Body of pancreas (tissue), 4 donors: ENCODE measurements at regions not wholly inside any gene's neighbourhood (a gene's known extent, or its start where the extent isn't known, plus 50 kb on each side); places are given as distances from the start of the nearest gene placed in this dataset.

Source experiments
- ATAC-seq: fragments of 150-250 bp; one replicate; pipeline ENCODE4 v1.9.1; 2016
- DNase-seq, 4 donors: peaks; one replicate each; pipeline ENCODE4 v3.0.0-alpha.2; 2019
- H3K27ac ChIP-seq, 4 donors: fragments of 200-600 bp; sonication (generic); 1 replicate in 3 of 4; 2 replicates in 1 of 4; pipeline versions ENCODE4 v1.5.1 to v1.6.1; 2016 to 2019; ENCODE audit warnings: mild to moderate bottlenecking in 1 of 4, mixed read lengths in 1 of 4, moderate library complexity in 1 of 4
- H3K27me3 ChIP-seq, 2 donors: fragments of 200-600 bp; sonication (generic); one replicate each; pipeline ENCODE4 v1.6.0; 2016; ENCODE audit warnings: mild to moderate bottlenecking in 1 of 2
- H3K36me3 ChIP-seq, 2 donors: fragments of 200-600 bp; sonication (generic); replicated peaks in 1 of 2; 2 replicates each; pipeline ENCODE4 v1.5.1; 2016; ENCODE audit warnings: low read depth in 2 of 2; ENCODE audit not compliant: insufficient read depth in 1 of 2
- H3K4me1 ChIP-seq: fragments of 200-600 bp; sonication (generic); one replicate; pipeline ENCODE4 v1.6.0; 2016
- H3K4me3 ChIP-seq, 2 donors: fragments of 200-600 bp; sonication (generic); 1 replicate in 1 of 2; 2 replicates in 1 of 2; pipeline ENCODE4 v1.5.1; 2016 to 2019
- H3K9me3 ChIP-seq, 3 donors: fragments of 200-600 bp; sonication (generic); 1 replicate in 2 of 3; 2 replicates in 1 of 3; pipeline ENCODE4 v1.5.1; 2016
- POLR2A ChIP-seq, 3 donors: fragments of 450-650 bp; IDR thresholded peaks; one replicate each; pipeline ENCODE4 v1.6.1; 2016; ENCODE audit warnings: antibody characterized with exemption in 3 of 3, mild to moderate bottlenecking in 2 of 3
- WGBS, 2 donors: methylation state at CpG; one replicate each; pipeline ENCODE4 v1.1.5; 2017; 5-methylcytosine and 5-hydroxymethylcytosine counted together
- intact Hi-C: fragments of 100-400 bp; cut with DNase I; formaldehyde crosslinking; loops from one replicate; pipeline ENCODE4 v1.15.1; 2023
- TF ChIP-seq, protein P1 (sequence below), 7 experiments: fragments of 450-650 bp in 4 of 7; fragments of 200-600 bp in 3 of 7; sonication (generic) in 3 of 7; IDR thresholded peaks; one replicate each; pipeline ENCODE4 v1.5.1; 2016 to 2019; ENCODE audit warnings: antibody characterized with exemption in 7 of 7

DNA sequence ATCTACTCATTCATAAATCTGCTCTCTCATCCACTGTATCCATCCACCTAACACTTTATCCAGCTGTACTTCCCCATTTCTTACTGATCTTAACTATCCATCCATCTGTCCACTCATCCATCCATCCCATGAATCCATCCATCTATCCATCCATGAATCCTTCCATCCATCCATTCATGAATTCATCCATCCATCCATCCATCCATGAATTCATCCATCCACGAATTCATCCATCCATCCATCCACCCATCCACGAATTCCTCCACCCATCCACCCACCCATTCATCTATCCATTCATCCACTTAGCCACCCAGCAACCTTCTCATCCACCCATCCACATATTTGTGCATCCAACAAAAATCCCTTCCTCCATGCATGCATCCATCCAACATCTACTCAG lies 128.6 kb upstream of the MYL2 start:
- no peaks in the 10 kb centered on the region for H3K36me3 ChIP-seq
- H3K4me1 ChIP-seq = no peaks in the 10 kb centered on the region
- ATAC-seq = no peak
- no peaks in the 10 kb centered on the region for H3K27me3 ChIP-seq
- DNase-seq = no peak
- TF ChIP-seq, protein P1, sequence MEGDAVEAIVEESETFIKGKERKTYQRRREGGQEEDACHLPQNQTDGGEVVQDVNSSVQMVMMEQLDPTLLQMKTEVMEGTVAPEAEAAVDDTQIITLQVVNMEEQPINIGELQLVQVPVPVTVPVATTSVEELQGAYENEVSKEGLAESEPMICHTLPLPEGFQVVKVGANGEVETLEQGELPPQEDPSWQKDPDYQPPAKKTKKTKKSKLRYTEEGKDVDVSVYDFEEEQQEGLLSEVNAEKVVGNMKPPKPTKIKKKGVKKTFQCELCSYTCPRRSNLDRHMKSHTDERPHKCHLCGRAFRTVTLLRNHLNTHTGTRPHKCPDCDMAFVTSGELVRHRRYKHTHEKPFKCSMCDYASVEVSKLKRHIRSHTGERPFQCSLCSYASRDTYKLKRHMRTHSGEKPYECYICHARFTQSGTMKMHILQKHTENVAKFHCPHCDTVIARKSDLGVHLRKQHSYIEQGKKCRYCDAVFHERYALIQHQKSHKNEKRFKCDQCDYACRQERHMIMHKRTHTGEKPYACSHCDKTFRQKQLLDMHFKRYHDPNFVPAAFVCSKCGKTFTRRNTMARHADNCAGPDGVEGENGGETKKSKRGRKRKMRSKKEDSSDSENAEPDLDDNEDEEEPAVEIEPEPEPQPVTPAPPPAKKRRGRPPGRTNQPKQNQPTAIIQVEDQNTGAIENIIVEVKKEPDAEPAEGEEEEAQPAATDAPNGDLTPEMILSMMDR (IDR thresholded peaks at IDR 0.05) = no peak
- TF ChIP-seq POLR2A (IDR thresholded peaks at IDR 0.05) = no peak
- no peak overlapping the region for H3K27ac ChIP-seq
- WGBS, 2 donors = 56 to 58% methylated on average over 2 of the region's 2 CpGs
- intact Hi-C loops = no loop called here
- no peak overlapping the region for H3K4me3 ChIP-seq
- H3K9me3 ChIP-seq = no peaks in the 10 kb centered on the region

GRCh38 chr12:111046896-111047295 lies 126.5 kb upstream of the MYL2 start:
- ATAC-seq = no peak
- TF ChIP-seq, protein P1 (IDR thresholded peaks at IDR 0.05) = no peak
- no peak for TF ChIP-seq POLR2A (IDR thresholded peaks at IDR 0.05)
- intact Hi-C loops = no loop called here
- no peaks in the 10 kb centered on the region for H3K4me1 ChIP-seq
- H3K27ac ChIP-seq = no peak overlapping the region
- H3K4me3 ChIP-seq = no peak overlapping the region
- no peaks in the 10 kb centered on the region for H3K9me3 ChIP-seq
- H3K27me3 ChIP-seq = no peaks in the 10 kb centered on the region
- 39 to 53% methylated on average over 14 to 22 of the region's 22 CpGs for WGBS, 2 donors
- no peaks in the 10 kb centered on the region for H3K36me3 ChIP-seq
- no peak for DNase-seq

GRCh38 chr12:111045941-111046340 lies 125.6 kb upstream of the MYL2 start:
- no peak for TF ChIP-seq POLR2A (IDR thresholded peaks at IDR 0.05)
- no peaks in the 10 kb centered on the region for H3K9me3 ChIP-seq
- 86 to 87% methylated on average over 7 of the region's 7 CpGs for WGBS, 2 donors
- DNase-seq (no peak), ATAC-seq (no peak)
- H3K27ac ChIP-seq = no peak overlapping the region
- H3K27me3 ChIP-seq = no peaks in the 10 kb centered on the region
- no peaks in the 10 kb centered on the region for H3K4me1 ChIP-seq
- intact Hi-C loops = no loop called here
- no peak overlapping the region for H3K4me3 ChIP-seq
- H3K36me3 ChIP-seq = no peaks in the 10 kb centered on the region

- H3K4me1 ChIP-seq = peaks cover 12% of the 10 kb centered on the region
- no peak overlapping the region for H3K27ac ChIP-seq
- ATAC-seq = no peak
- H3K9me3 ChIP-seq = no peaks in the 10 kb centered on the region
- H3K27me3 ChIP-seq = peaks cover 0 to 4% of the 10 kb centered on the region in 2 donors
- H3K36me3 ChIP-seq = no peaks in the 10 kb centered on the region
- 83 to 95% methylated on average over 2 of the region's 2 CpGs for WGBS, 2 donors
- intact Hi-C loops = no loop called here
- TF ChIP-seq POLR2A (IDR thresholded peaks at IDR 0.05) = no peak
- DNase-seq = no peak
- H3K4me3 ChIP-seq = no peak overlapping the region
Observed at GRCh38 chr12:111041091-111041490, 120.7 kb upstream of the MYL2 start.

DNA sequence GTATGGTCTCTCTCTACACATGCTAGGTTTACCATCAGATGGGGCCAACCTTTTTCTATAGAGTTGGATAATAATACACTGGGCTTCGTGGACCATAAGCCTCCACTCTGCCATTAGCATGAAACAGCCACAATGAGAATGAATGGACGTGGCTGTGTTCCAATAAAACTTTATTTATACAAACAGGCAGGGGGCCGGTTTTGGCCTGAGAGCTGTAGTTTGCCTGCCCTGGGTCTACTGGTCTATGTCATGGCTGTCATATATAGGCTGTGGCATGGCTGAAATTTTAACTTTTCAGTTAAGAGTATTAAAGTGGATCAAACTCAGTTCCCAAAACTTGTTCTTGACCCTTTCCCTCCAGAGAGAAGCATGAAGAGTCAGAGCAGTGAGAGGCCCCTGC lies 120.3 kb upstream of the MYL2 start:
- Histone ChIP-seq H3K36me3 (no peaks in the 10 kb centered on the region), H3K27ac (no peak overlapping the region), H3K4me3 (no peak overlapping the region), H3K27me3 (peaks cover 0 to 8% of the 10 kb centered on the region in 2 donors), H3K9me3 (no peaks in the 10 kb centered on the region), H3K4me1 (peaks cover 16% of the 10 kb centered on the region)
- no peak for TF ChIP-seq POLR2A (IDR thresholded peaks at IDR 0.05)
- TF ChIP-seq, protein P1 (IDR thresholded peaks at IDR 0.05) = no peak
- WGBS, 2 donors = 82 to 83% methylated on average over 3 of the region's 3 CpGs
- DNase-seq (no peak), ATAC-seq (no peak)
- intact Hi-C loops = no loop called here

DNA sequence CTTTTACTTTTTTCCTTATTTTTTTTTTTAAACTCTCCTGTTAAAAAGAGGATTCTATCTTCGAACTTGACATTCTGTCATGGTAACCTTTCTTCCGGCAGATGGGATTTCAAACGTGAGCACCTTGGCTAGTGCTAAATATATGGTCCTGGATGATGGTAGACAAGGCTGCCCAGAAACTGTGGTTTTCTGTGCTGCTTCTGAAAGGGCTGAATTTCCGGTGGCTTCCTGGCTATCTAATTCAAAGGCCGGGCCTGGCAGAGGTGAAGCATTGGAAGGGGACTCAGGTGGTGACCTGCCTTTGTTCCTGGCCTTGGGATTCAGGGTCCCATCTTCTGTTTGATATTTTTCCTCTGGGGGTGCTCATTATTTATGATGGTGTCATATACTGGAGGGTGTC lies 118.6 kb upstream of the MYL2 start:
- ATAC-seq = no peak
- Histone ChIP-seq H3K36me3 (no peaks in the 10 kb centered on the region), H3K9me3 (no peaks in the 10 kb centered on the region), H3K27ac (no peak overlapping the region), H3K4me3 (no peak overlapping the region), H3K4me1 (peaks cover 30% of the 10 kb centered on the region), H3K27me3 (peaks cover 0 to 13% of the 10 kb centered on the region in 2 donors)
- TF ChIP-seq, protein P1 (IDR thresholded peaks at IDR 0.05) = no peak
- no peak for TF ChIP-seq POLR2A (IDR thresholded peaks at IDR 0.05)
- DNase-seq = no peak
- intact Hi-C loops = no loop called here
- WGBS, 2 donors = 58 to 59% methylated on average over 5 of the region's 5 CpGs
